ENCODE measurements at regions not wholly inside any gene's neighbourhood (a gene's known extent, or its start where the extent isn't known, plus 50 kb on each side); places are given as distances from the start of the nearest gene placed in this dataset.
"Not testable (repeated sequence)": the region's sequence is repeated elsewhere in the genome, so short reads cannot be mapped to it uniquely, and the experiment has no call there.

DNA sequence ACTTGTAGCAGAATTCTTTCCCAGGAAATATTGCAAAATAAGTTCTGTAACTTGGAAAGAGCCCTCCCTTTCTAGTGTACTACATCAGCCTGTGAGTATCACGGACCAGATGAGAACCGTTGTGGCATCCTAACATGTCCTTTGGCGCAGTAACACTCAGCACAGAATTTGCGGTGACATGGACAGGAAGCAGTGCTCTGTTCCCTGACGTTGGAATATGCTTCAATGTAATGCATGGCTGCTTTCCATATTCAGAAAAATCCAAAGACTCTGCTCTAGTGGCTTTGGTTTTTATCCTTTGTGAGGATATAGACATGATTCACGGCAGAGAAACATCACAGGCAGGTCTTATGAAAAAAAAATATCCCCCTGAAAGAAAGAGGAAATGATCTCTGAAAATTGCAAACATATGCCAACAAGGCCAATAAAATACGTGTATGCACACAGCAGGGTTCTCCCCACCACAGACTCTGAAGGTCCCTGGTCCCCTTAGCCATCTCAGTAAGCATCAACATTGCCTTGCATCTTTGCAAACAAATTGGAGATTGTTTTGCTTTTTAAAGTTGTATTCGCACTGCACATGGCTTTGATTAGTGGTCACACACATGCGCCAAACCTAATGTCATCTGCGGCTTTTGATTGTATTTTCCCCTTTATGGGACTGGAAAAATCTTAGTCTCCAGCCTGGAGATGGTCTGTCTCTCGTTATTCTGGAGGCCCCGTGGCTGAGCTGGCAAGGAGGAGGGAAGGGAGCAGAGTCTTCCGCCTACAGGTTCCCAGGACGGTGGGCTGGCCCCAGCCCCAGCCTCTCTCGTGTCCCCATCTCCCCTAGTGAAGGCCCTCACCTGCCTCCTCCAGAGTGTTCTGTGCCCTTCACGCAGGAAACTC is 122.9 kb downstream of the COPS8 start:
- TF ChIP-seq, protein P1, sequence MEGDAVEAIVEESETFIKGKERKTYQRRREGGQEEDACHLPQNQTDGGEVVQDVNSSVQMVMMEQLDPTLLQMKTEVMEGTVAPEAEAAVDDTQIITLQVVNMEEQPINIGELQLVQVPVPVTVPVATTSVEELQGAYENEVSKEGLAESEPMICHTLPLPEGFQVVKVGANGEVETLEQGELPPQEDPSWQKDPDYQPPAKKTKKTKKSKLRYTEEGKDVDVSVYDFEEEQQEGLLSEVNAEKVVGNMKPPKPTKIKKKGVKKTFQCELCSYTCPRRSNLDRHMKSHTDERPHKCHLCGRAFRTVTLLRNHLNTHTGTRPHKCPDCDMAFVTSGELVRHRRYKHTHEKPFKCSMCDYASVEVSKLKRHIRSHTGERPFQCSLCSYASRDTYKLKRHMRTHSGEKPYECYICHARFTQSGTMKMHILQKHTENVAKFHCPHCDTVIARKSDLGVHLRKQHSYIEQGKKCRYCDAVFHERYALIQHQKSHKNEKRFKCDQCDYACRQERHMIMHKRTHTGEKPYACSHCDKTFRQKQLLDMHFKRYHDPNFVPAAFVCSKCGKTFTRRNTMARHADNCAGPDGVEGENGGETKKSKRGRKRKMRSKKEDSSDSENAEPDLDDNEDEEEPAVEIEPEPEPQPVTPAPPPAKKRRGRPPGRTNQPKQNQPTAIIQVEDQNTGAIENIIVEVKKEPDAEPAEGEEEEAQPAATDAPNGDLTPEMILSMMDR (IDR thresholded peaks at IDR 0.05), result no peak
- no peak for ATAC-seq (ENCODE audit: low FRiP score)
- DNase-seq (ENCODE audit: low spot score), result no peak

DNA sequence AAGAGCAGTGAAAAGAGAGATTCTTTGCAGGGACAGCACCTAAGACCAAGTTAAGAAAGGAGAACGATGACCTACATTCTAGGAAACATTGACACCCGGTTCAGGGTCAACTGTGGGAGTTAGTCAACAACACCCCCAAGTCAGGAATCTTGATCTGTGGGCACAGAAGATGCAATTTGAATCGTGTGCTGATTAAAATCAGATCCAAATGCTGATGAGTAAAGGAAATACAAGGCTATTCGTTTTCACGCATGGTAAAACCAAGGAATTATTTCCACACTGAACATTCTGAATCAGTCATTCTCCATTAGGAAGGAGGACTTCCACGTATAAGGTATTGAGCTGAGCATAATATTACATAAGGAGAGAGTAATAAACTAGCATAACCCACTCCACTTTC is 124.2 kb downstream of the COPS8 start:
- ATAC-seq (ENCODE audit: low FRiP score) (no peak), DNase-seq (ENCODE audit: low spot score) (no peak)
- TF ChIP-seq, protein P1 (IDR thresholded peaks at IDR 0.05), result no peak

DNA sequence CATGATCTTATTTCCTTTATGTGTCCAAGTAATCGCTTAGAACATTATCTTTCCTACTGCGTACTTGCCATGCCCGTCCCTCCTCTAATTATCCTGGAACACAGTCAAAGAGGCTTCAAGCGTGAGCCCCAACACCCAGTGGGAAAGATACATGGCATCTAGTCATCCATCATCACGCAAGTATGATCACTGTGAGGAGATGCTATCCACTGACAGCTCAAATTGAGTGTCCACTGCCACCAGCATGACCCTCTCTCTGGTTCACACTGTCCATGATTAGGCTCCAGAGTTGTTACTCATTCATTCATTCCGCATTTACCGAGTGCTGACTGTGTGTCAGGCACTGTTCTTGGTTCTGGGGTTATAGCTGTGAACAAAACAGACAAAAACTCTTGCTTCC is 124.6 kb downstream of the COPS8 start:
- TF ChIP-seq, protein P1 (IDR thresholded peaks at IDR 0.05), result no peak
- ATAC-seq (ENCODE audit: low FRiP score), result no peak

DNA sequence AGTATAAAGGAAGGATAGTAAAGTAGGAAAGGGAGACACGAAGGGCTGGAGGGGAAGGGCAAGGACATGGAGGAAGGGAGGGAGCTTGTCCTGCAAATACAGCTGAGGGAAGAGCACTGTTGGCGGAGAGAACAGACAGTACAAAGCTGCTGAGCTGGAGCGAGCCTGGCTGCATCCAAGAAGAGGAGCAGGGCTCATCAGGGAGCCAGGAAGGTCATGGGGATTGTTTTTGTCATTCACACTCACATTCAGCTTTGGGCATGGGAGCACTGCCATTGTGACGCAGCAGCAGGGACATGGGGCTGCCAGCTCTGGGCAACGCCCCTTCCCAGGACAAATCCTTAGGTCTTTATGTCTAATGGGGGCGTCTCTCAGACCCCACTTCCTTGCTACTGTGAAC is 125.1 kb downstream of the COPS8 start:
- DNase-seq (ENCODE audit: low spot score), result no peak
- no peak for ATAC-seq (ENCODE audit: low FRiP score)
- TF ChIP-seq, protein P1 (IDR thresholded peaks at IDR 0.05), result no peak

More for the DNA sequence above, 124.6 kb downstream of the COPS8 start:
- DNase-seq (ENCODE audit: low spot score), result no peak

DNA sequence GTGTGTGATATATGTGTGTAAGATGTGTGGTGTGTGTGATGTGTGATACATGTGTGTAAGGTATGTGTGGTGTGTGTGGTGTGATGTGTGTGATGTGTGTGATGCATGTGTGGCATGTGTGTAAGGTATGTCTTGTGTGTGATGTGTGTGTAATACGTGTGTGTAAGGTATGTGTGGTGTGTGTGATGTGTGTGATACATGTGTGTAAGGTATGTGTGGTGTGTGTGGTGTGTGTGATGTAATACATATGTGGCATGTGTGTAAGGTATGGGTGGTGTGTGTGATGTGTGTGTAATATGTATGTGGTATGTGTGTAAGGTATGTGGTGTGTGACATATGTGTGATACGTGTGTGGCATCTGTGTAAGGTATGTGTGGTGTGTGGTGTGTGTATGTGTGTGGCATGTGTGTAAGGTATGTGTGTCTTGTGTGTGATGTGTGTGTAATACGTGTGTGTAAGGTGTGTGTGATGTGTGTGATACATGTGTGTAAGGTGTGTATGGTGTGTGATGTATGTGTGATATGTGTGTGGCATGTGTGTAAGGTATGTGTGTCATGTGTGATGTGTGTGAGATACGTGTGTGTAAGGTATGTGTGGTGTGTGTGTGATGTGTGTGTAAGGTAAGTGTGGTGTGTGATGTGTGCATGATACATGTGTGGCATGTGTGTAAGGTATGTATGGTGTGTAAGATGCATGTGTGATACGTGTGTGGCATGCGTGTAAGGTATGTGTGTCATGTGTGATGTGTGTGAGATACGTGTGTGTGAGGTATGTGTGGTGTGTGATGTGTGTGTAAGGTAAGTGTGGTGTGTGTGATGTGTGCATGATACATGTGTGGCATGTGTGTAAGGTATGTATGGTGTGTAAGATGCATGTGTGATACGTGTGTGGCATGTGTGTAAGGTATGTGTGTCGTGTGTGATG is 126.9 kb downstream of the COPS8 start:
- not testable (repeated sequence) for DNase-seq (ENCODE audit: low spot score); ATAC-seq (ENCODE audit: low FRiP score)

DNA sequence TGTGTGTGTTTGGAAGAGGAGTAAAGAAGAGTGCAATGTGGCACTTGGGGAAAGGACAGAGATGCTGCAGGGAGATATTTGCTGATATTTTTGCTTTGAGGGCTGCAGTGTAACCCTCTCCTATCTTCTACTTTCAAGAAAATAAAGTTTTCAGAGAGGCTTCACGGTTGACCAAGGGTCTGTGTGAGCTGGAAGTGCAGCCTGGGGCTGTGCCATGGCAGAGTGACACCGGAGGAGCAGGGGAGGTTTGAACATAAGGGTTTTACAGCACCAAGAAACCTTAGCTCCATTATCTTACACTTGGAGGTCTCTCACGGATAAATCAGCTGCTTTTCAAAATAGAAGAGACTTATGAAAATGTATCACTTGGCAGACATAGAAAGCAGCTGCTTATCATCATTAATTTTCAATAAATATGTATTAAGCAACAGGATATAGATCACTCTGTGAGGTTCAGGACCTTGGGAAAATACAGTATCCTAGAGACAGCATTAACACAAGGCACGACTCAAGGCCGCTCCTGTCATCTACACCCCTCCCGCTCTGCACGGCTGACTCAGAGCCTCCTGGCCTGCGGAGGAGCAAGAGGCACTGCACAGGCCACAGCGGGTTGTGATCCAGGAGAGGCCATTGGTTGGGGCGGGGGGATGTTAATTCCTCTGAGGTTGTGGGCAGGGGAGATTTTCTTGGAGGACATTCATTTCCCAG is 127.8 kb downstream of the COPS8 start:
- no peak for DNase-seq (ENCODE audit: low spot score)
- no peak for ATAC-seq (ENCODE audit: low FRiP score)
- TF ChIP-seq, protein P1 (IDR thresholded peaks at IDR 0.05), result no peak
